DND-41 (cell line): ENCODE measurements at regions not wholly inside any gene's neighbourhood (a gene's known extent, or its start where the extent isn't known, plus 50 kb on each side); places are given as distances from the start of the nearest gene placed in this dataset.

Experiments
- ATAC-seq: fragments of 200-7000 bp; cut with Tn5 transposase; 3 replicates; pipeline ENCODE4 v1.9.1; 2021; ENCODE audit warnings: low read depth; ENCODE audit not compliant: insufficient read depth
- DNase-seq: peaks from one replicate; pipeline ENCODE4 v3.0.0-alpha.2; 2020
- H2AFZ ChIP-seq: 2 replicates; pipeline ENCODE4 v1.6.0; 2012; ENCODE audit warnings: low read depth, low read length
- H3K27ac ChIP-seq: 2 replicates; pipeline ENCODE4 v1.5.1; 2012; ENCODE audit warnings: low read length, inconsistent platforms
- H3K27me3 ChIP-seq: fragments of 200-600 bp; sonication (generic); 2 replicates; pipeline ENCODE4 v1.6.0; 2012; ENCODE audit warnings: low read length, mild to moderate bottlenecking, inconsistent platforms; ENCODE audit not compliant: insufficient read depth, poor library complexity
- H3K36me3 ChIP-seq: 2 replicates; pipeline ENCODE4 v1.5.1; 2012; ENCODE audit warnings: low read length, inconsistent platforms; ENCODE audit not compliant: insufficient read depth
- H3K4me1 ChIP-seq: 2 replicates; pipeline ENCODE4 v1.5.1; 2012; ENCODE audit warnings: mild to moderate bottlenecking, low read length; ENCODE audit not compliant: insufficient read depth
- H3K4me2 ChIP-seq: 2 replicates; pipeline ENCODE4 v1.6.0; 2012; ENCODE audit warnings: mild to moderate bottlenecking, moderate library complexity, low read length, inconsistent platforms; ENCODE audit not compliant: insufficient read depth
- H3K4me3 ChIP-seq, 2 experiments: fragments of 200-600 bp in 1 of 2; shearing (Covaris generic) in 1 of 2; 2 replicates each; pipeline ENCODE4 v1.5.1; 2012 to 2016; ENCODE audit warnings: inconsistent platforms in 2 of 2, low read length in 2 of 2, mild to moderate bottlenecking in 2 of 2, low read depth in 1 of 2, moderate library complexity in 1 of 2
- H3K79me2 ChIP-seq: 2 replicates; pipeline ENCODE4 v1.6.0; 2012; ENCODE audit warnings: low read length, inconsistent platforms; ENCODE audit not compliant: insufficient read depth
- H3K9ac ChIP-seq: 2 replicates; pipeline ENCODE4 v1.6.0; 2012; ENCODE audit warnings: low read depth, mild to moderate bottlenecking, inconsistent platforms, low read length, moderate library complexity
- H3K9me3 ChIP-seq: 2 replicates; pipeline ENCODE4 v1.5.1; 2012; ENCODE audit warnings: low read length, moderate library complexity, mild to moderate bottlenecking, inconsistent platforms; ENCODE audit not compliant: insufficient read depth, severe bottlenecking
- H4K20me1 ChIP-seq: 2 replicates; pipeline ENCODE4 v1.6.0; 2012; ENCODE audit warnings: low read length; ENCODE audit not compliant: insufficient read depth
- EZH2 ChIP-seq: IDR thresholded peaks from 3 replicates; pipeline ENCODE4 v1.6.1; 2012; ENCODE audit warnings: borderline replicate concordance, low read depth, mild to moderate bottlenecking, moderate library complexity, low read length, inconsistent platforms; ENCODE audit not compliant: severe bottlenecking
- TF ChIP-seq, protein P1 (sequence below): IDR thresholded peaks from 2 replicates; pipeline ENCODE4 v1.5.1; 2012; ENCODE audit warnings: borderline replicate concordance, low read length, moderate library complexity, mild to moderate bottlenecking; ENCODE audit not compliant: poor library complexity, severe bottlenecking; ENCODE audit errors: extremely low read depth

- Histone ChIP-seq H3K9me3 (no peaks in the 10 kb centered on the region), H3K9ac (no peak overlapping the region), H3K36me3 (no peaks in the 10 kb centered on the region), H3K79me2 (no peaks in the 10 kb centered on the region), H2AFZ (no peak overlapping the region), H3K4me1 (no peaks in the 10 kb centered on the region; the same call in 1 of the 2 replicates), H3K27me3 (no peaks in the 10 kb centered on the region), H3K4me3 (no peak overlapping the region), H4K20me1 (no peaks in the 10 kb centered on the region), H3K27ac (no peak overlapping the region), H3K4me2 (no peak overlapping the region)
- TF ChIP-seq, protein P1, sequence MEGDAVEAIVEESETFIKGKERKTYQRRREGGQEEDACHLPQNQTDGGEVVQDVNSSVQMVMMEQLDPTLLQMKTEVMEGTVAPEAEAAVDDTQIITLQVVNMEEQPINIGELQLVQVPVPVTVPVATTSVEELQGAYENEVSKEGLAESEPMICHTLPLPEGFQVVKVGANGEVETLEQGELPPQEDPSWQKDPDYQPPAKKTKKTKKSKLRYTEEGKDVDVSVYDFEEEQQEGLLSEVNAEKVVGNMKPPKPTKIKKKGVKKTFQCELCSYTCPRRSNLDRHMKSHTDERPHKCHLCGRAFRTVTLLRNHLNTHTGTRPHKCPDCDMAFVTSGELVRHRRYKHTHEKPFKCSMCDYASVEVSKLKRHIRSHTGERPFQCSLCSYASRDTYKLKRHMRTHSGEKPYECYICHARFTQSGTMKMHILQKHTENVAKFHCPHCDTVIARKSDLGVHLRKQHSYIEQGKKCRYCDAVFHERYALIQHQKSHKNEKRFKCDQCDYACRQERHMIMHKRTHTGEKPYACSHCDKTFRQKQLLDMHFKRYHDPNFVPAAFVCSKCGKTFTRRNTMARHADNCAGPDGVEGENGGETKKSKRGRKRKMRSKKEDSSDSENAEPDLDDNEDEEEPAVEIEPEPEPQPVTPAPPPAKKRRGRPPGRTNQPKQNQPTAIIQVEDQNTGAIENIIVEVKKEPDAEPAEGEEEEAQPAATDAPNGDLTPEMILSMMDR = no peak
- no peak for ATAC-seq
- DNase-seq = no peak
These were observed 210.7 kb downstream of the PDCD6IP start for GRCh38 chr3:34008836-34009809.

GRCh38 chr3:34011171-34012101, 213.0 kb downstream of the PDCD6IP start:
- H3K9ac ChIP-seq = no peak overlapping the region
- TF ChIP-seq, protein P1 = peak; percentile 34
- no peak for TF ChIP-seq EZH2
- no peaks in the 10 kb centered on the region for H4K20me1 ChIP-seq
- H3K27me3 ChIP-seq = no peaks in the 10 kb centered on the region
- H3K9me3 ChIP-seq = no peaks in the 10 kb centered on the region
- no peak overlapping the region for H2AFZ ChIP-seq
- peaks cover 14% of the 10 kb centered on the region for H3K4me1 ChIP-seq
- DNase-seq (no peak), ATAC-seq (no peak)
- H3K79me2 ChIP-seq = no peaks in the 10 kb centered on the region
- no peak overlapping the region for H3K4me2 ChIP-seq
- H3K4me3 ChIP-seq = no peak overlapping the region
- H3K27ac ChIP-seq = no peak overlapping the region
- no peaks in the 10 kb centered on the region for H3K36me3 ChIP-seq

DNA sequence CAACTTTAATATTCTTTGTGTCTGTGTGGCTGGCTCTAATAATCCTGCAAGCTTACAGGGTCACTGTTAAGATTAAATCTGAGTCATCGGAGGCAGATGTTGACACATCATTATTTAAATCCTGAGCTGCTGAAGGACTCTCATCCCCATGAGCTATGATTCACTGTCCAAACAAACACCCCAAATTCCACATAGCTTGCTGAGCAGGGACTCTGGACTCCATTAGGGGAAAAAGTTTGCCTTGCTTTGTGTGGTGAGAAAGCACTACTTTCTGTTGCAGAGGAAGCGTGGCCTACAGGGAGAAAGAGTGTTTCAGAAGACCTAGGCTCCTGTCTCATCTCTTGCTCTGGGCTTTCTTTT, 213.7 kb downstream of the PDCD6IP start:
- peaks cover 20% of the 10 kb centered on the region for H3K4me1 ChIP-seq
- no peaks in the 10 kb centered on the region for H3K9me3 ChIP-seq
- no peak overlapping the region for H3K4me2 ChIP-seq
- no peak for TF ChIP-seq EZH2
- TF ChIP-seq, protein P1 = no peak
- no peak for DNase-seq
- no peaks in the 10 kb centered on the region for H4K20me1 ChIP-seq
- ATAC-seq = no peak
- no peak overlapping the region for H2AFZ ChIP-seq
- H3K79me2 ChIP-seq = no peaks in the 10 kb centered on the region
- H3K27ac ChIP-seq = no peak overlapping the region
- H3K27me3 ChIP-seq = no peaks in the 10 kb centered on the region
- H3K9ac ChIP-seq = no peak overlapping the region
- no peak overlapping the region for H3K4me3 ChIP-seq
- H3K36me3 ChIP-seq = no peaks in the 10 kb centered on the region
